SK-N-SH treated with all-trans-retinoic acid at 6 μM for 48 hours (cell line): ENCODE measurements at regions not wholly inside any gene's neighbourhood (a gene's known extent, or its start where the extent isn't known, plus 50 kb on each side); places are given as distances from the start of the nearest gene placed in this dataset.

Experiments used
- ATAC-seq: fragments of 200-7000 bp; cut with Tn5 transposase; 3 replicates; pipeline ENCODE4 v1.9.1; 2020; ENCODE audit warnings: mild to moderate bottlenecking, moderate library complexity
- ARNTL ChIP-seq: fragments of 450-650 bp; formaldehyde crosslinking; IDR thresholded peaks from 2 replicates; pipeline ENCODE4 v1.5.0; 2020; ENCODE audit warnings: low read depth, mild to moderate bottlenecking, moderate library complexity, borderline replicate concordance
- BACH2 ChIP-seq: fragments of 250-450 bp; sonication (Bioruptor Pico); IDR thresholded peaks from 2 replicates; pipeline ENCODE4 v1.9.0; 2021; ENCODE audit warnings: mild to moderate bottlenecking, borderline replicate concordance
- CREB5 ChIP-seq: fragments of 250-450 bp; sonication (Bioruptor Pico); IDR thresholded peaks from 2 replicates; pipeline ENCODE4 v1.5.1; 2020; ENCODE audit warnings: low read depth, mild to moderate bottlenecking, moderate library complexity
- CSDC2 ChIP-seq: fragments of 250-450 bp; sonication (Bioruptor Pico); IDR thresholded peaks from 2 replicates; pipeline ENCODE4 v1.5.0; 2020; ENCODE audit warnings: mild to moderate bottlenecking, moderate library complexity
- GLIS3 ChIP-seq: fragments of 250-450 bp; sonication (Bioruptor Pico); IDR thresholded peaks from 2 replicates; pipeline ENCODE4 v1.5.0; 2020; ENCODE audit warnings: mild to moderate bottlenecking, moderate library complexity
- ISL1 ChIP-seq: fragments of 250-450 bp; sonication (Bioruptor Pico); IDR thresholded peaks from 2 replicates; pipeline ENCODE4 v2.1.2; 2022; ENCODE audit warnings: mild to moderate bottlenecking, moderate library complexity
- OSR1 ChIP-seq: fragments of 250-450 bp; sonication (Bioruptor Pico); IDR thresholded peaks from 2 replicates; pipeline ENCODE4 v1.8.0; 2022; ENCODE audit warnings: moderate library complexity, mild to moderate bottlenecking, inconsistent platforms
- PPARA ChIP-seq: fragments of 250-450 bp; sonication (Bioruptor Pico); IDR thresholded peaks from 2 replicates; pipeline ENCODE4 v1.5.0; 2020; ENCODE audit warnings: mild to moderate bottlenecking, borderline replicate concordance
- RARB ChIP-seq: fragments of 250-450 bp; sonication (Bioruptor Pico); IDR thresholded peaks from 2 replicates; pipeline ENCODE4 v1.8.0; 2021; ENCODE audit warnings: mild to moderate bottlenecking, moderate library complexity
- SNAI2 ChIP-seq: fragments of 250-450 bp; sonication (Bioruptor Pico); IDR thresholded peaks from 2 replicates; pipeline ENCODE4 v1.5.0; 2020; ENCODE audit warnings: mild to moderate bottlenecking, moderate library complexity
- TCF4 ChIP-seq: fragments of 250-450 bp; sonication (Bioruptor Pico); IDR thresholded peaks from 2 replicates; pipeline ENCODE4 v1.8.0; 2021; ENCODE audit warnings: mild to moderate bottlenecking, moderate library complexity, borderline replicate concordance
- TOX ChIP-seq: fragments of 250-450 bp; sonication (Bioruptor Pico); IDR thresholded peaks from 2 replicates; pipeline ENCODE4 v1.8.0; 2021; ENCODE audit warnings: mild to moderate bottlenecking, moderate library complexity, borderline replicate concordance
- TSHZ2 ChIP-seq: fragments of 250-450 bp; sonication (Bioruptor Pico); IDR thresholded peaks from 2 replicates; pipeline ENCODE4 v1.5.0; 2020; ENCODE audit warnings: mild to moderate bottlenecking, moderate library complexity
- ZC3H10 ChIP-seq: fragments of 250-450 bp; sonication (Bioruptor Pico); IDR thresholded peaks from 2 replicates; pipeline ENCODE4 v1.5.1; 2021; ENCODE audit warnings: mild to moderate bottlenecking, moderate library complexity
- ZFP3 ChIP-seq: fragments of 250-450 bp; sonication (Bioruptor Pico); IDR thresholded peaks from 2 replicates; pipeline ENCODE4 v1.5.0; 2020; ENCODE audit warnings: mild to moderate bottlenecking, moderate library complexity
- ZFP30 ChIP-seq: fragments of 450-650 bp; formaldehyde crosslinking; IDR thresholded peaks from 2 replicates; pipeline ENCODE4 v1.5.0; 2022; ENCODE audit warnings: mild to moderate bottlenecking, moderate library complexity
- ZNF565 ChIP-seq: fragments of 450-650 bp; formaldehyde crosslinking; conservative IDR thresholded peaks from 2 replicates; pipeline ENCODE4 v1.5.0; 2020; ENCODE audit warnings: low read depth, mild to moderate bottlenecking, moderate library complexity
- ZNF70 ChIP-seq: fragments of 450-650 bp; formaldehyde crosslinking; IDR thresholded peaks from 2 replicates; pipeline ENCODE4 v1.5.0; 2020; ENCODE audit warnings: mild to moderate bottlenecking, moderate library complexity
- ZNF8 ChIP-seq: fragments of 450-650 bp; formaldehyde crosslinking; IDR thresholded peaks from 2 replicates; pipeline ENCODE4 v1.5.0; 2020; ENCODE audit warnings: mild to moderate bottlenecking, moderate library complexity
- TF ChIP-seq, protein P1 (sequence below): fragments of 250-450 bp; sonication (Bioruptor Pico); IDR thresholded peaks from 2 replicates; pipeline ENCODE4 v1.5.1; 2021; ENCODE audit warnings: mild to moderate bottlenecking, moderate library complexity
- TF ChIP-seq, protein P2 (sequence below): fragments of 250-450 bp; sonication (Bioruptor Pico); IDR thresholded peaks from 2 replicates; pipeline ENCODE4 v1.8.0; 2020; ENCODE audit warnings: mild to moderate bottlenecking, moderate library complexity, borderline replicate concordance
- TF ChIP-seq, protein P3 (sequence below): fragments of 250-450 bp; sonication (Bioruptor Pico); IDR thresholded peaks from 2 replicates; pipeline ENCODE4 v1.8.0; 2021; ENCODE audit warnings: low read depth, mild to moderate bottlenecking, moderate library complexity, borderline replicate concordance

GRCh38 chr7:53351681-53352080 is 316.2 kb downstream of the POM121L12 start (continued):
- TF ChIP-seq, protein P1, sequence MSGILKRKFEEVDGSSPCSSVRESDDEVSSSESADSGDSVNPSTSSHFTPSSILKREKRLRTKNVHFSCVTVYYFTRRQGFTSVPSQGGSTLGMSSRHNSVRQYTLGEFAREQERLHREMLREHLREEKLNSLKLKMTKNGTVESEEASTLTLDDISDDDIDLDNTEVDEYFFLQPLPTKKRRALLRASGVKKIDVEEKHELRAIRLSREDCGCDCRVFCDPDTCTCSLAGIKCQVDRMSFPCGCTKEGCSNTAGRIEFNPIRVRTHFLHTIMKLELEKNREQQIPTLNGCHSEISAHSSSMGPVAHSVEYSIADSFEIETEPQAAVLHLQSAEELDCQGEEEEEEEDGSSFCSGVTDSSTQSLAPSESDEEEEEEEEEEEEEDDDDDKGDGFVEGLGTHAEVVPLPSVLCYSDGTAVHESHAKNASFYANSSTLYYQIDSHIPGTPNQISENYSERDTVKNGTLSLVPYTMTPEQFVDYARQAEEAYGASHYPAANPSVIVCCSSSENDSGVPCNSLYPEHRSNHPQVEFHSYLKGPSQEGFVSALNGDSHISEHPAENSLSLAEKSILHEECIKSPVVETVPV: no peak
- TF ChIP-seq TCF4 (CRISPR knock-in tag): no peak
- TF ChIP-seq CREB5: no peak
- no peak for TF ChIP-seq ZFP30 (CRISPR knock-in tag)
- TF ChIP-seq, all 23 proteins: peak for 0

GRCh38 chr7:53358269-53358668 is 322.8 kb downstream of the POM121L12 start:
- TF ChIP-seq ZNF70 (CRISPR knock-in tag) (no peak), CSDC2 (CRISPR knock-in tag) (no peak), BACH2 (no peak), ZNF565 (CRISPR knock-in tag) (no peak), OSR1 (CRISPR knock-in tag) (no peak), CREB5 (no peak), GLIS3 (no peak), RARB (CRISPR knock-in tag) (no peak), ZNF8 (CRISPR knock-in tag) (no peak), TOX (CRISPR knock-in tag) (no peak), TSHZ2 (CRISPR knock-in tag) (no peak), ZFP3 (CRISPR knock-in tag) (no peak), ZFP30 (CRISPR knock-in tag) (no peak), SNAI2 (CRISPR knock-in tag) (no peak), ZC3H10 (CRISPR knock-in tag) (no peak), PPARA (no peak)
- TF ChIP-seq, protein P1: no peak
- TF ChIP-seq, protein P2, sequence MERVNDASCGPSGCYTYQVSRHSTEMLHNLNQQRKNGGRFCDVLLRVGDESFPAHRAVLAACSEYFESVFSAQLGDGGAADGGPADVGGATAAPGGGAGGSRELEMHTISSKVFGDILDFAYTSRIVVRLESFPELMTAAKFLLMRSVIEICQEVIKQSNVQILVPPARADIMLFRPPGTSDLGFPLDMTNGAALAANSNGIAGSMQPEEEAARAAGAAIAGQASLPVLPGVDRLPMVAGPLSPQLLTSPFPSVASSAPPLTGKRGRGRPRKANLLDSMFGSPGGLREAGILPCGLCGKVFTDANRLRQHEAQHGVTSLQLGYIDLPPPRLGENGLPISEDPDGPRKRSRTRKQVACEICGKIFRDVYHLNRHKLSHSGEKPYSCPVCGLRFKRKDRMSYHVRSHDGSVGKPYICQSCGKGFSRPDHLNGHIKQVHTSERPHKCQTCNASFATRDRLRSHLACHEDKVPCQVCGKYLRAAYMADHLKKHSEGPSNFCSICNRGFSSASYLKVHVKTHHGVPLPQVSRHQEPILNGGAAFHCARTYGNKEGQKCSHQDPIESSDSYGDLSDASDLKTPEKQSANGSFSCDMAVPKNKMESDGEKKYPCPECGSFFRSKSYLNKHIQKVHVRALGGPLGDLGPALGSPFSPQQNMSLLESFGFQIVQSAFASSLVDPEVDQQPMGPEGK (CRISPR knock-in tag): no peak
- ATAC-seq: no peak

DNA sequence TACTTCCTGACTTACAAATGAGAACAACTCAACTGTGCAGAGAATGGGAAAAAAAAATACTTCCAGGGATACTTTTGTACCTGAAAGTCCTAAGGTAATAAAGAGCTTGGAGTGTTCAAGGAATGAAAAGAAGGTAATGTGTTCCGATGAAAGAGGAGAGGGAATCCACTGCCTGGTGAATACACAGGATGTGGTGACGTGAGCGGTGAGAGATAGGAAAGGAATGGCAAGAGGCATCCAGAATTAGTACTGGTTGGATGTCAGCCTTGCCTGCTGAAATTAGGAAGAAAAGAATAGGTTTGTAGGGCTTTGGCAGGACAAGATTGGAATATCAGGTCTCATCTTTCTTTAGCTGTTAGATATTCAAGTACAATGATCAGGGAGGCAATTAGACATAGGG is 347.7 kb downstream of the POM121L12 start:
- no peak for ATAC-seq
- TF ChIP-seq TSHZ2 (CRISPR knock-in tag): no peak
- no peak for TF ChIP-seq ZFP3 (CRISPR knock-in tag)
- no peak for TF ChIP-seq PPARA
- TF ChIP-seq ZC3H10 (CRISPR knock-in tag): no peak
- TF ChIP-seq, protein P3, sequence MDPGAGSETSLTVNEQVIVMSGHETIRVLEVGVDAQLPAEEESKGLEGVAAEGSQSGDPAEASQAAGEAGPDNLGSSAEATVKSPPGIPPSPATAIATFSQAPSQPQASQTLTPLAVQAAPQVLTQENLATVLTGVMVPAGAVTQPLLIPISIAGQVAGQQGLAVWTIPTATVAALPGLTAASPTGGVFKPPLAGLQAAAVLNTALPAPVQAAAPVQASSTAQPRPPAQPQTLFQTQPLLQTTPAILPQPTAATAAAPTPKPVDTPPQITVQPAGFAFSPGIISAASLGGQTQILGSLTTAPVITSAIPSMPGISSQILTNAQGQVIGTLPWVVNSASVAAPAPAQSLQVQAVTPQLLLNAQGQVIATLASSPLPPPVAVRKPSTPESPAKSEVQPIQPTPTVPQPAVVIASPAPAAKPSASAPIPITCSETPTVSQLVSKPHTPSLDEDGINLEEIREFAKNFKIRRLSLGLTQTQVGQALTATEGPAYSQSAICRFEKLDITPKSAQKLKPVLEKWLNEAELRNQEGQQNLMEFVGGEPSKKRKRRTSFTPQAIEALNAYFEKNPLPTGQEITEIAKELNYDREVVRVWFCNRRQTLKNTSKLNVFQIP (CRISPR knock-in tag): no peak
- TF ChIP-seq ARNTL (CRISPR knock-in tag): no peak
- no peak for TF ChIP-seq CSDC2 (CRISPR knock-in tag)
- no peak for TF ChIP-seq RARB (CRISPR knock-in tag)
- no peak for TF ChIP-seq BACH2
- no peak for TF ChIP-seq ISL1 (CRISPR knock-in tag)
- TF ChIP-seq OSR1 (CRISPR knock-in tag): no peak
- no peak for TF ChIP-seq GLIS3
- TF ChIP-seq ZNF8 (CRISPR knock-in tag): no peak
- TF ChIP-seq SNAI2 (CRISPR knock-in tag): no peak
- TF ChIP-seq TCF4 (CRISPR knock-in tag): no peak
